IMR-90 (cell line): ENCODE measurements at regions not wholly inside any gene's neighbourhood (a gene's known extent, or its start where the extent isn't known, plus 50 kb on each side); places are given as distances from the start of the nearest gene placed in this dataset.

Source experiments
- ATAC-seq: fragments of 200-7000 bp; cut with Tn5 transposase; 2 replicates; pipeline ENCODE4 v1.9.1; 2020; ENCODE audit warnings: low read depth, mild to moderate bottlenecking, moderate library complexity
- BruUV-seq: library from RNA; stranded (reverse); fragments of 400-500 nt; replicated peaks from 2 replicates; lab custom pipeline; 2021; lab: Mats Ljungman, UMichigan
- CTCF ChIA-PET: fragments of 300-600 bp; formaldehyde crosslinking; extraction: SDS; loops from one replicate; lab custom pipeline; 2021; ENCODE audit warnings: antibody characterized with exemption; lab: Yijun Ruan, JAX
- POLR2A ChIA-PET: fragments of 300-600 bp; sonication (Branson Sonifier 250); formaldehyde crosslinking; loops from one replicate; lab custom pipeline; 2022; ENCODE audit warnings: antibody characterized with exemption; ENCODE audit not compliant: unreplicated experiment; lab: Charles Lee
- DNase-seq: peaks from one replicate; pipeline ENCODE4 v3.0.0; 2013
- H2AFZ ChIP-seq: replicated peaks from 2 replicates; pipeline ENCODE3; 2013; ENCODE audit warnings: low read length, mild to moderate bottlenecking; ENCODE audit not compliant: poor library complexity
- H2AK5ac ChIP-seq: 2 replicates; pipeline ENCODE4 v1.6.1; 2013; ENCODE audit warnings: low read depth, low read length, inconsistent platforms
- H2AK9ac ChIP-seq: replicated peaks from 2 replicates; pipeline ENCODE3; 2013; ENCODE audit warnings: mild to moderate bottlenecking, low read depth, low read length, moderate library complexity; ENCODE audit not compliant: poor library complexity
- H2BK120ac ChIP-seq: 2 replicates; pipeline ENCODE4 v1.6.1; 2013; ENCODE audit warnings: low read depth, low read length, inconsistent platforms
- H2BK15ac ChIP-seq: 3 replicates; pipeline ENCODE4 v1.6.1; 2013; ENCODE audit warnings: low read depth, low read length, inconsistent platforms
- H2BK20ac ChIP-seq: 2 replicates; pipeline ENCODE4 v1.6.1; 2013; ENCODE audit warnings: low read depth, mild to moderate bottlenecking, inconsistent platforms, low read length, moderate library complexity
- H2BK5ac ChIP-seq: 2 replicates; pipeline ENCODE4 v1.6.1; 2013; ENCODE audit warnings: mild to moderate bottlenecking, low read depth, low read length, inconsistent platforms; ENCODE audit not compliant: poor library complexity, severe bottlenecking
- H3K14ac ChIP-seq: replicated peaks from 2 replicates; pipeline ENCODE4 v1.6.1; 2013; ENCODE audit warnings: low read depth, low read length, inconsistent platforms
- H3K18ac ChIP-seq: 2 replicates; pipeline ENCODE4 v1.6.1; 2013; ENCODE audit warnings: low read depth, low read length, control low read depth
- H3K23ac ChIP-seq: 2 replicates; pipeline ENCODE4 v1.6.1; 2013; ENCODE audit warnings: low read depth, low read length, inconsistent platforms
- H3K27ac ChIP-seq: 2 replicates; pipeline ENCODE4 v1.5.1; 2013; ENCODE audit warnings: mild to moderate bottlenecking, control low read depth, low read length; ENCODE audit not compliant: insufficient read depth
- H3K27me3 ChIP-seq: 2 replicates; pipeline ENCODE4 v1.6.1; 2013; ENCODE audit warnings: low read length; ENCODE audit not compliant: control insufficient read depth, insufficient read depth
- H3K36me3 ChIP-seq: 2 replicates; pipeline ENCODE4 v1.6.1; 2013; ENCODE audit warnings: low read length, mixed read lengths; ENCODE audit not compliant: control insufficient read depth, insufficient read depth
- H3K4ac ChIP-seq: 2 replicates; pipeline ENCODE4 v1.6.1; 2013; ENCODE audit warnings: low read depth, low read length, inconsistent platforms
- H3K4me1 ChIP-seq: 2 replicates; pipeline ENCODE4 v1.6.1; 2013; ENCODE audit warnings: low read length, mixed read lengths; ENCODE audit not compliant: control insufficient read depth, insufficient read depth
- H3K4me2 ChIP-seq: 2 replicates; pipeline ENCODE4 v1.6.1; 2013; ENCODE audit warnings: low read depth, mild to moderate bottlenecking, control low read depth, low read length, moderate library complexity
- H3K4me3 ChIP-seq: 2 replicates; pipeline ENCODE4 v1.5.1; 2013; ENCODE audit warnings: low read depth, mild to moderate bottlenecking, control low read depth, low read length, moderate library complexity; ENCODE audit not compliant: insufficient read depth
- H3K56ac ChIP-seq: 2 replicates; pipeline ENCODE4 v1.6.1; 2013; ENCODE audit warnings: low read length, inconsistent platforms; ENCODE audit not compliant: insufficient read depth; ENCODE audit errors: extremely low read depth
- H3K79me1 ChIP-seq, 2 experiments: 2 replicates each; pipeline ENCODE4 v1.6.1; 2013; ENCODE audit warnings: low read length in 2 of 2, inconsistent platforms in 1 of 2, low read depth in 1 of 2
- H3K9ac ChIP-seq: 2 replicates; pipeline ENCODE4 v1.6.1; 2013; ENCODE audit warnings: low read depth, low read length, control low read depth
- H3K9me1 ChIP-seq: 2 replicates; pipeline ENCODE4 v1.6.1; 2013; ENCODE audit warnings: low read length, inconsistent platforms; ENCODE audit not compliant: insufficient read depth
- H3K9me3 ChIP-seq: 2 replicates; pipeline ENCODE4 v1.6.1; 2013; ENCODE audit warnings: low read length; ENCODE audit not compliant: control insufficient read depth, insufficient read depth
- H4K20me1 ChIP-seq: 2 replicates; pipeline ENCODE4 v1.6.1; 2013; ENCODE audit warnings: low read length, inconsistent platforms; ENCODE audit not compliant: insufficient read depth
- H4K5ac ChIP-seq: 2 replicates; pipeline ENCODE4 v1.6.1; 2013; ENCODE audit warnings: mild to moderate bottlenecking, low read depth, low read length, control low read depth
- H4K8ac ChIP-seq, 2 experiments: 2 replicates each; pipeline ENCODE4 v1.6.1; 2013; ENCODE audit warnings: low read depth in 2 of 2, low read length in 2 of 2, control low read depth in 1 of 2, inconsistent platforms in 1 of 2
- H4K91ac ChIP-seq: 2 replicates; pipeline ENCODE4 v1.6.1; 2013; ENCODE audit warnings: low read depth, low read length, inconsistent platforms; ENCODE audit not compliant: insufficient read depth
- CHD1 ChIP-seq: IDR thresholded peaks from 2 replicates; pipeline ENCODE4 v1.6.1; 2012; ENCODE audit warnings: low read depth, low read length, improper control_type of control experiment
- NFE2L2 ChIP-seq: fragments of 150-350 bp; IDR thresholded peaks from 2 replicates; pipeline ENCODE4 v1.6.1; 2016; ENCODE audit warnings: low read depth, mild to moderate bottlenecking, low read length
- POLR2A ChIP-seq: IDR thresholded peaks from 2 replicates; pipeline ENCODE4 v1.6.1; 2012; ENCODE audit warnings: mild to moderate bottlenecking, low read depth, low read length
- RAD21 ChIP-seq: IDR thresholded peaks from 2 replicates; pipeline ENCODE4 v1.6.1; 2012; ENCODE audit warnings: low read length, improper control_type of control experiment
- RFX5 ChIP-seq: IDR thresholded peaks from 2 replicates; pipeline ENCODE4 v1.8.0; 2012; ENCODE audit warnings: low read depth, mild to moderate bottlenecking, low read length, moderate library complexity
- SMC3 ChIP-seq: fragments of 150-350 bp; IDR thresholded peaks from 2 replicates; pipeline ENCODE4 v1.6.1; 2016; ENCODE audit warnings: low read depth, mild to moderate bottlenecking, antibody characterized with exemption, low read length, moderate library complexity
- WGBS, 2 experiments: methylation state at CpG; one replicate each; pipeline versions ENCODE4 v1.1.5 to v1.1.7; 2013; ENCODE audit warnings: missing lambda C conversion rate in 2 of 2; ENCODE audit not compliant: insufficient read length in 1 of 2; ENCODE audit errors: extremely low coverage in 2 of 2; 5-methylcytosine and 5-hydroxymethylcytosine counted together
- dilution Hi-C: fragments of 300-500 bp; cut with HindIII; formaldehyde crosslinking; loops from one replicate; pipeline ENCODE4 v1.14.3; 2018; ENCODE audit warnings: low sequenced_read_pairs; ENCODE audit not compliant: unreplicated experiment
- in situ Hi-C: fragments of 300-500 bp; cut with MboI; formaldehyde crosslinking; loops from 3 replicates; pipeline ENCODE4 v1.14.3; 2019; ENCODE audit warnings: low sequenced_read_pairs, inconsistent platforms, mixed read lengths
- intact Hi-C: fragments of 100-400 bp; cut with micrococcal nuclease; formaldehyde crosslinking; loops from 2 replicates; pipeline ENCODE4 v1.10.0; 2022
- TF ChIP-seq, protein P1 (sequence below): conservative IDR thresholded peaks from 2 replicates; pipeline ENCODE4 v1.5.1; 2012; ENCODE audit warnings: mild to moderate bottlenecking, low read depth, low read length, improper control_type of control experiment
- TF ChIP-seq, protein P2 (sequence below): fragments of 150-350 bp; IDR thresholded peaks from 2 replicates; pipeline ENCODE4 v1.6.1; 2017; ENCODE audit warnings: mild to moderate bottlenecking, antibody characterized with exemption, low read length, low read depth

DNA sequence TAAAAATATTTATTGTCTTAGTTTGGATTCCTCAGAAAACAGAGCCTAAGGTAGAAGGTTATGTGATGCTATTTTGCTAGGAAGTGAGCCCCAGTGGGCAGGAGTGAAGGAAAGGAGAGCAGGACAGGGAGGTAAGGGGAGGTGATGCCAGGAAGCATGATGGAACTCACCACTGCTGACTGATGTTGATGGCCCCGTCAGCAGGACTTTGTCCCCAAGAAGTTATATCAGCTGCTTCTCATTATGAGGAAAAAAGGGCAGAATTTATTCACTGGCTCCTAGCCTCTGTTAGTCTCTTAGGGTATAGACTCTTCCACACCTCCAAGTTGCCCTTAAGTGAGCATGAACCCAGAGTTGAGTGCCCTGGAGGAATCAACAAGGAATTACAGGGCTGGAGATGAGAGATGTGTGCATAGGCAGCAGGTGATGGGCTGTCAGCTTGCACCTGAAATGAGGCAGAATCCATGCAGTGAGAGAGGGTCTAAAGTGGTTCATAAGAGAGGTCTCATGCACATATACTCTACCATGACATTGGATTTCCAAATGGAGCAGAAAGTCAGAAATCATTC lies 120.6 kb upstream of the NIPBL start:
- Histone ChIP-seq H3K4me3 (no peak overlapping the region), H3K9ac (no peak overlapping the region), H2BK120ac (no peak overlapping the region), H3K56ac (no peak overlapping the region), H4K5ac (no peak overlapping the region), H4K8ac (no peak overlapping the region), H2BK20ac (no peak overlapping the region), H3K79me1 (no peaks in the 10 kb centered on the region), H2AK5ac (no peak overlapping the region), H2BK15ac (no peak overlapping the region), H3K9me3 (no peaks in the 10 kb centered on the region), H2BK5ac (no peak overlapping the region), H3K4ac (no peak overlapping the region), H2AK9ac (no peak overlapping the region), H3K27ac (no peak overlapping the region), H3K18ac (no peak overlapping the region), H4K91ac (no peak overlapping the region), H3K36me3 (no peaks in the 10 kb centered on the region), H3K14ac (no peak overlapping the region), H3K4me1 (no peaks in the 10 kb centered on the region), H4K20me1 (no peaks in the 10 kb centered on the region), H3K27me3 (peaks cover 14% of the 10 kb centered on the region), H3K9me1 (no peaks in the 10 kb centered on the region), H3K4me2 (no peak overlapping the region), H2AFZ (no peak overlapping the region), H3K23ac (no peak overlapping the region)
- TF ChIP-seq, protein P1, sequence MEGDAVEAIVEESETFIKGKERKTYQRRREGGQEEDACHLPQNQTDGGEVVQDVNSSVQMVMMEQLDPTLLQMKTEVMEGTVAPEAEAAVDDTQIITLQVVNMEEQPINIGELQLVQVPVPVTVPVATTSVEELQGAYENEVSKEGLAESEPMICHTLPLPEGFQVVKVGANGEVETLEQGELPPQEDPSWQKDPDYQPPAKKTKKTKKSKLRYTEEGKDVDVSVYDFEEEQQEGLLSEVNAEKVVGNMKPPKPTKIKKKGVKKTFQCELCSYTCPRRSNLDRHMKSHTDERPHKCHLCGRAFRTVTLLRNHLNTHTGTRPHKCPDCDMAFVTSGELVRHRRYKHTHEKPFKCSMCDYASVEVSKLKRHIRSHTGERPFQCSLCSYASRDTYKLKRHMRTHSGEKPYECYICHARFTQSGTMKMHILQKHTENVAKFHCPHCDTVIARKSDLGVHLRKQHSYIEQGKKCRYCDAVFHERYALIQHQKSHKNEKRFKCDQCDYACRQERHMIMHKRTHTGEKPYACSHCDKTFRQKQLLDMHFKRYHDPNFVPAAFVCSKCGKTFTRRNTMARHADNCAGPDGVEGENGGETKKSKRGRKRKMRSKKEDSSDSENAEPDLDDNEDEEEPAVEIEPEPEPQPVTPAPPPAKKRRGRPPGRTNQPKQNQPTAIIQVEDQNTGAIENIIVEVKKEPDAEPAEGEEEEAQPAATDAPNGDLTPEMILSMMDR, result no peak
- TF ChIP-seq, protein P2, sequence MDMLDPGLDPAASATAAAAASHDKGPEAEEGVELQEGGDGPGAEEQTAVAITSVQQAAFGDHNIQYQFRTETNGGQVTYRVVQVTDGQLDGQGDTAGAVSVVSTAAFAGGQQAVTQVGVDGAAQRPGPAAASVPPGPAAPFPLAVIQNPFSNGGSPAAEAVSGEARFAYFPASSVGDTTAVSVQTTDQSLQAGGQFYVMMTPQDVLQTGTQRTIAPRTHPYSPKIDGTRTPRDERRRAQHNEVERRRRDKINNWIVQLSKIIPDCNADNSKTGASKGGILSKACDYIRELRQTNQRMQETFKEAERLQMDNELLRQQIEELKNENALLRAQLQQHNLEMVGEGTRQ, result no peak
- TF ChIP-seq RAD21, result no peak
- no peak for TF ChIP-seq NFE2L2
- no peak for TF ChIP-seq CHD1
- no peak for TF ChIP-seq POLR2A
- TF ChIP-seq SMC3, result no peak
- no peak for TF ChIP-seq RFX5
- CTCF ChIA-PET, result no interaction called here
- intact Hi-C loops (no loop called here), dilution Hi-C loops (no loop called here), in situ Hi-C loops (no loop called here)
- POLR2A ChIA-PET, result no interaction called here
- DNase-seq (no peak), ATAC-seq (no peak)
- BruUV-seq, result no TSS peak
- no CpG with 5 or more reads among the region's 1 CpG for WGBS, 2 experiments
